Body of pancreas (tissue), 4 donors: ENCODE measurements at regions not wholly inside any gene's neighbourhood (a gene's known extent, or its start where the extent isn't known, plus 50 kb on each side); places are given as distances from the start of the nearest gene placed in this dataset.

Experiments used
- ATAC-seq: fragments of 150-250 bp; one replicate; pipeline ENCODE4 v1.9.1; 2016
- DNase-seq, 4 donors: peaks; one replicate each; pipeline ENCODE4 v3.0.0-alpha.2; 2019
- H3K27ac ChIP-seq, 4 donors: fragments of 200-600 bp; sonication (generic); 1 replicate in 3 of 4; 2 replicates in 1 of 4; pipeline versions ENCODE4 v1.5.1 to v1.6.1; 2016 to 2019; ENCODE audit warnings: mild to moderate bottlenecking in 1 of 4, mixed read lengths in 1 of 4, moderate library complexity in 1 of 4
- H3K27me3 ChIP-seq, 2 donors: fragments of 200-600 bp; sonication (generic); one replicate each; pipeline ENCODE4 v1.6.0; 2016; ENCODE audit warnings: mild to moderate bottlenecking in 1 of 2
- H3K36me3 ChIP-seq, 2 donors: fragments of 200-600 bp; sonication (generic); replicated peaks in 1 of 2; 2 replicates each; pipeline ENCODE4 v1.5.1; 2016; ENCODE audit warnings: low read depth in 2 of 2; ENCODE audit not compliant: insufficient read depth in 1 of 2
- H3K4me1 ChIP-seq: fragments of 200-600 bp; sonication (generic); one replicate; pipeline ENCODE4 v1.6.0; 2016
- H3K4me3 ChIP-seq, 2 donors: fragments of 200-600 bp; sonication (generic); 1 replicate in 1 of 2; 2 replicates in 1 of 2; pipeline ENCODE4 v1.5.1; 2016 to 2019
- H3K9me3 ChIP-seq, 3 donors: fragments of 200-600 bp; sonication (generic); 1 replicate in 2 of 3; 2 replicates in 1 of 3; pipeline ENCODE4 v1.5.1; 2016
- CTCF ChIP-seq, 7 experiments: fragments of 450-650 bp in 4 of 7; fragments of 200-600 bp in 3 of 7; sonication (generic) in 3 of 7; IDR thresholded peaks; one replicate each; pipeline ENCODE4 v1.5.1; 2016 to 2019; ENCODE audit warnings: antibody characterized with exemption in 7 of 7
- POLR2A ChIP-seq, 3 donors: fragments of 450-650 bp; IDR thresholded peaks; one replicate each; pipeline ENCODE4 v1.6.1; 2016; ENCODE audit warnings: antibody characterized with exemption in 3 of 3, mild to moderate bottlenecking in 2 of 3
- WGBS, 2 donors: methylation state at CpG; one replicate each; pipeline ENCODE4 v1.1.5; 2017; 5-methylcytosine and 5-hydroxymethylcytosine counted together
- intact Hi-C: fragments of 100-400 bp; cut with DNase I; formaldehyde crosslinking; loops from one replicate; pipeline ENCODE4 v1.15.1; 2023

- Histone ChIP-seq H3K9me3 (no peaks in the 10 kb centered on the region), H3K4me3 (no peak overlapping the region), H3K4me1 (no peaks in the 10 kb centered on the region), H3K27ac (no peak overlapping the region), H3K36me3 (no peaks in the 10 kb centered on the region), H3K27me3 (no peaks in the 10 kb centered on the region)
- DNase-seq (no peak), ATAC-seq (no peak)
- intact Hi-C loops: no loop called here
- TF ChIP-seq POLR2A (IDR thresholded peaks at IDR 0.05) (no peak), CTCF (IDR thresholded peaks at IDR 0.05) (no peak)
These were observed 459.0 kb upstream of the ST8SIA4 start for GRCh38 chr5:101362067-101362466.

GRCh38 chr5:101346906-101347305 lies 443.8 kb upstream of the ST8SIA4 start:
- intact Hi-C loops: no loop called here
- DNase-seq (no peak), ATAC-seq (no peak)
- 55 to 67% methylated on average over 4 of the region's 4 CpGs for WGBS, 2 donors
- no peaks in the 10 kb centered on the region for H3K9me3 ChIP-seq
- no peak overlapping the region for H3K4me3 ChIP-seq
- TF ChIP-seq POLR2A (IDR thresholded peaks at IDR 0.05) (no peak), CTCF (IDR thresholded peaks at IDR 0.05) (no peak)
- no peak overlapping the region for H3K27ac ChIP-seq
- no peaks in the 10 kb centered on the region for H3K27me3 ChIP-seq
- H3K36me3 ChIP-seq: no peaks in the 10 kb centered on the region
- no peaks in the 10 kb centered on the region for H3K4me1 ChIP-seq

- TF ChIP-seq POLR2A (IDR thresholded peaks at IDR 0.05) (no peak), CTCF (IDR thresholded peaks at IDR 0.05) (no peak)
- no peaks in the 10 kb centered on the region for H3K4me1 ChIP-seq
- H3K9me3 ChIP-seq: no peaks in the 10 kb centered on the region
- intact Hi-C loops: no loop called here
- H3K27me3 ChIP-seq: no peaks in the 10 kb centered on the region
- no peak overlapping the region for H3K27ac ChIP-seq
- ATAC-seq (no peak), DNase-seq (no peak)
- H3K36me3 ChIP-seq: no peaks in the 10 kb centered on the region
- no peak overlapping the region for H3K4me3 ChIP-seq
- 78 to 82% methylated on average over 8 of the region's 8 CpGs for WGBS, 2 donors
These were observed 443.4 kb upstream of the ST8SIA4 start for GRCh38 chr5:101346447-101346846.

GRCh38 chr5:101338226-101338625 lies 435.1 kb upstream of the ST8SIA4 start:
- Histone ChIP-seq H3K27me3 (no peaks in the 10 kb centered on the region), H3K4me1 (no peaks in the 10 kb centered on the region), H3K27ac (no peak overlapping the region), H3K4me3 (no peak overlapping the region), H3K9me3 (no peaks in the 10 kb centered on the region), H3K36me3 (no peaks in the 10 kb centered on the region)
- DNase-seq (no peak), ATAC-seq (no peak)
- intact Hi-C loops: no loop called here
- TF ChIP-seq CTCF (IDR thresholded peaks at IDR 0.05) (no peak), POLR2A (IDR thresholded peaks at IDR 0.05) (no peak)
- 80 to 83% methylated on average over 2 of the region's 2 CpGs for WGBS, 2 donors

- Histone ChIP-seq H3K27ac (no peak overlapping the region), H3K9me3 (no peaks in the 10 kb centered on the region), H3K36me3 (no peaks in the 10 kb centered on the region), H3K4me1 (no peaks in the 10 kb centered on the region), H3K4me3 (no peak overlapping the region), H3K27me3 (no peaks in the 10 kb centered on the region)
- ATAC-seq (no peak), DNase-seq (no peak)
- 37 to 54% methylated on average over 1 of the region's 1 CpG for WGBS, 2 donors
- TF ChIP-seq CTCF (IDR thresholded peaks at IDR 0.05) (no peak), POLR2A (IDR thresholded peaks at IDR 0.05) (no peak)
- intact Hi-C loops: no loop called here
These were observed 424.7 kb upstream of the ST8SIA4 start for GRCh38 chr5:101327816-101328215.
